GM19463 (cell line): ENCODE measurements at regions not wholly inside any gene's neighbourhood (a gene's known extent, or its start where the extent isn't known, plus 50 kb on each side); places are given as distances from the start of the nearest gene placed in this dataset.
"Not testable (repeated sequence)": the region's sequence is repeated elsewhere in the genome, so short reads cannot be mapped to it uniquely, and the experiment has no call there.

Experiments
- ATAC-seq: cut with Tn5 transposase; IDR thresholded peaks from one replicate; pipeline ENCODE4 v1.9.1; 2021; ENCODE audit warnings: mild to moderate bottlenecking, moderate library complexity; ENCODE audit not compliant: unreplicated experiment

GRCh38 chr12:91506452-91506851, 323.8 kb upstream of the DCN start:
- no peak for ATAC-seq

GRCh38 chr12:91505006-91505405, 322.4 kb upstream of the DCN start:
- ATAC-seq: no peak

GRCh38 chr12:91502208-91502607, 319.6 kb upstream of the DCN start:
- no peak for ATAC-seq

GRCh38 chr12:91496337-91496736, 313.7 kb upstream of the DCN start:
- no peak for ATAC-seq

- ATAC-seq: no peak
Measured at GRCh38 chr12:91493308-91493707, 310.7 kb upstream of the DCN start.

GRCh38 chr12:91492648-91493047, 310.0 kb upstream of the DCN start:
- no peak for ATAC-seq

- ATAC-seq: no peak
Measured at GRCh38 chr12:91490667-91491311, 308.2 kb upstream of the DCN start.

- no peak for ATAC-seq
Measured at GRCh38 chr12:91483471-91483985, 300.9 kb upstream of the DCN start.

- no peak for ATAC-seq
Measured at GRCh38 chr12:91482231-91482630, 299.6 kb upstream of the DCN start.

GRCh38 chr12:91478500-91478899, 295.9 kb upstream of the DCN start:
- no peak for ATAC-seq

- no peak for ATAC-seq
Measured at GRCh38 chr12:91467686-91468085, 285.1 kb upstream of the DCN start.

GRCh38 chr12:91461061-91461460, 278.4 kb upstream of the DCN start:
- no peak for ATAC-seq

- ATAC-seq: no peak
Measured at GRCh38 chr12:91460469-91460868, 277.9 kb upstream of the DCN start.

GRCh38 chr12:91455321-91455720, 272.7 kb upstream of the DCN start:
- no peak for ATAC-seq

- no peak for ATAC-seq
Measured at GRCh38 chr12:91454179-91454578, 271.6 kb upstream of the DCN start.

GRCh38 chr12:91452464-91452863, 269.8 kb upstream of the DCN start:
- not testable (repeated sequence) for ATAC-seq

GRCh38 chr12:91441993-91442952, 259.7 kb upstream of the DCN start:
- no peak for ATAC-seq

GRCh38 chr12:91441246-91441645, 258.6 kb upstream of the DCN start:
- no peak for ATAC-seq

GRCh38 chr12:91434081-91434480, 251.5 kb upstream of the DCN start:
- ATAC-seq: no peak

- no peak for ATAC-seq
Measured at GRCh38 chr12:91432755-91433154, 250.1 kb upstream of the DCN start.

GRCh38 chr12:91432089-91432488, 249.5 kb upstream of the DCN start:
- no peak for ATAC-seq

- no peak for ATAC-seq
Measured at GRCh38 chr12:91424506-91424905, 241.9 kb upstream of the DCN start.
